Breast epithelium (tissue), 3 donors: ENCODE measurements at regions not wholly inside any gene's neighbourhood (a gene's known extent, or its start where the extent isn't known, plus 50 kb on each side); places are given as distances from the start of the nearest gene placed in this dataset.

Experiments used
- POLR2A ChIP-seq: fragments of 450-650 bp; IDR thresholded peaks from one replicate; pipeline ENCODE4 v1.6.1; 2016; ENCODE audit warnings: antibody characterized with exemption, mild to moderate bottlenecking, moderate library complexity
- TF ChIP-seq, protein P1 (sequence below), 3 donors: fragments of 450-650 bp; IDR thresholded peaks; one replicate each; pipeline ENCODE4 v1.5.1; 2016 to 2017; ENCODE audit warnings: antibody characterized with exemption in 3 of 3, mild to moderate bottlenecking in 3 of 3, moderate library complexity in 3 of 3

DNA sequence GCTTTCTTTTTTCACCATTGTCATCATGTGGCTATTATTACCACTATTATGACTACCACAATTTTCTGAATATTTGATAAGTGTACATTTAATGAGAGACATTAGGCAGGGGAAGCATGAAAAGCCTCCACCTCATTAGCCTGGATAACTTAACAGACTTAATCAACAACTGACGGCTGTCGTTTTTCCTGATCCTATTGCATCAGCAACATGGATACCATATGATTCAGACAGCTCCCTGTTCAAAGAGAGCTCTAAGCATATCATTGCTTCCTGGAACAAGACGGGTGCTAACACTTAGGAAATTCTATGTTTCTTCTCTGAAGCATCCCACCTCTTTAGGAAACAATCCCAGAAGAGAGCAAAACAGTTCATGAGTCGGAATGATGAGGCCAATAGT is 765.2 kb downstream of the NOVA1 start:
- TF ChIP-seq, protein P1, sequence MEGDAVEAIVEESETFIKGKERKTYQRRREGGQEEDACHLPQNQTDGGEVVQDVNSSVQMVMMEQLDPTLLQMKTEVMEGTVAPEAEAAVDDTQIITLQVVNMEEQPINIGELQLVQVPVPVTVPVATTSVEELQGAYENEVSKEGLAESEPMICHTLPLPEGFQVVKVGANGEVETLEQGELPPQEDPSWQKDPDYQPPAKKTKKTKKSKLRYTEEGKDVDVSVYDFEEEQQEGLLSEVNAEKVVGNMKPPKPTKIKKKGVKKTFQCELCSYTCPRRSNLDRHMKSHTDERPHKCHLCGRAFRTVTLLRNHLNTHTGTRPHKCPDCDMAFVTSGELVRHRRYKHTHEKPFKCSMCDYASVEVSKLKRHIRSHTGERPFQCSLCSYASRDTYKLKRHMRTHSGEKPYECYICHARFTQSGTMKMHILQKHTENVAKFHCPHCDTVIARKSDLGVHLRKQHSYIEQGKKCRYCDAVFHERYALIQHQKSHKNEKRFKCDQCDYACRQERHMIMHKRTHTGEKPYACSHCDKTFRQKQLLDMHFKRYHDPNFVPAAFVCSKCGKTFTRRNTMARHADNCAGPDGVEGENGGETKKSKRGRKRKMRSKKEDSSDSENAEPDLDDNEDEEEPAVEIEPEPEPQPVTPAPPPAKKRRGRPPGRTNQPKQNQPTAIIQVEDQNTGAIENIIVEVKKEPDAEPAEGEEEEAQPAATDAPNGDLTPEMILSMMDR (IDR thresholded peaks at IDR 0.05) = no peak
- no peak for TF ChIP-seq POLR2A
